Activated CD4-positive, alpha-beta memory T cell treated with anti-CD3 and anti-CD28 coated beads for 36 hours (primary cell): ENCODE measurements at regions not wholly inside any gene's neighbourhood (a gene's known extent, or its start where the extent isn't known, plus 50 kb on each side); places are given as distances from the start of the nearest gene placed in this dataset.
"Not testable (repeated sequence)": the region's sequence is repeated elsewhere in the genome, so short reads cannot be mapped to it uniquely, and the experiment has no call there.

Experiments
- CTCF ChIA-PET: fragments of 350-600 bp; sonication (Branson Sonifier 250); formaldehyde crosslinking; loops from one replicate; lab custom pipeline; 2021; ENCODE audit warnings: antibody characterized with exemption, inconsistent platforms; lab: Charles Lee
- POLR2A ChIA-PET: fragments of 350-600 bp; sonication (Branson Sonifier 250); formaldehyde crosslinking; loops from one replicate; lab custom pipeline; 2021; ENCODE audit warnings: antibody characterized with exemption; lab: Charles Lee
- DNase-seq: peaks from one replicate; pipeline ENCODE4 v3.0.0-alpha.2; 2020
- H3K27ac Mint-ChIP-seq: one replicate; pipeline ENCODE4 v1.8.0; 2021; ENCODE audit warnings: mixed read lengths
- H3K27me3 Mint-ChIP-seq: one replicate; pipeline ENCODE4 v1.8.0; 2021; ENCODE audit warnings: mixed read lengths
- H3K36me3 Mint-ChIP-seq: one replicate; pipeline ENCODE4 v1.8.0; 2021; ENCODE audit warnings: mixed read lengths
- H3K4me1 Mint-ChIP-seq: one replicate; pipeline ENCODE4 v1.8.0; 2021; ENCODE audit warnings: low read depth, mixed read lengths
- H3K4me3 Mint-ChIP-seq: one replicate; pipeline ENCODE4 v1.8.0; 2021; ENCODE audit warnings: mild to moderate bottlenecking, mixed read lengths
- H3K9me3 Mint-ChIP-seq: one replicate; pipeline ENCODE4 v1.8.0; 2021; ENCODE audit warnings: mixed read lengths
- intact Hi-C: fragments of 100-400 bp; cut with micrococcal nuclease; formaldehyde crosslinking; loops from one replicate; pipeline ENCODE4 v1.15.1; 2023

DNA sequence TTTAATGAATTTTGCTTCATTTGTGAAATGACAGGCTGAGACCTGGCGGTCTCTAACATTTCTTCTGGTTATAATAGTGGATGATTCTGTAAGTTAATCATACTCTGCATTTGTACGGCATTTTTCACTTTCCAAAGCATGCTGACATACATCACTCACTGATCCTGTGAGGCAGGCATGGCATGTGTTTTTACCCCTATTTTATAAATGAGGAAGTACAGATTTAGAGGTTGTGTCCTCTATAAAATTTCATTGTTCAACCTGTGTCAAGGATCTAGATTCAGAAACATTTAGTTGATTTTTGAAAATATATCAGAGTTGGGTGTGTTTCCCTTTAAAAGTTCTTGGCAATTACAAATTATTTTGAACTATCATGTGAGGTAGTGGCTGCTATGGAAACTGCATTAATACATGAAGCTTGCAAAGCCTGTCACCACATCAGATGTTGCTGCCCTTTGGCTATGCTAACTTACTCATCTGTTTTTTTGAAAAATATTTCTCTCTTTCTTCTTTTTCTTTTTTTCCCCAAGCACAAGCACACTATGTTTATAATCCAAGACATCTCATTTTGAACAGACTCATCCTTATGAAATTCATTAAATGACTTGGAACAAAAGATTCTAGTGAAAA is 172.7 kb downstream of the GNAI1 start:
- no peak for DNase-seq
- H3K36me3 Mint-ChIP-seq, result no peaks in the 10 kb centered on the region
- no peaks in the 10 kb centered on the region for H3K4me1 Mint-ChIP-seq
- no peaks in the 10 kb centered on the region for H3K27me3 Mint-ChIP-seq
- ChIA-PET POLR2A (no interaction called here), CTCF (no interaction called here)
- no peak overlapping the region for H3K27ac Mint-ChIP-seq
- no peak overlapping the region for H3K4me3 Mint-ChIP-seq
- intact Hi-C loops, result no loop called here
- H3K9me3 Mint-ChIP-seq, result peaks cover 11% of the 10 kb centered on the region

DNA sequence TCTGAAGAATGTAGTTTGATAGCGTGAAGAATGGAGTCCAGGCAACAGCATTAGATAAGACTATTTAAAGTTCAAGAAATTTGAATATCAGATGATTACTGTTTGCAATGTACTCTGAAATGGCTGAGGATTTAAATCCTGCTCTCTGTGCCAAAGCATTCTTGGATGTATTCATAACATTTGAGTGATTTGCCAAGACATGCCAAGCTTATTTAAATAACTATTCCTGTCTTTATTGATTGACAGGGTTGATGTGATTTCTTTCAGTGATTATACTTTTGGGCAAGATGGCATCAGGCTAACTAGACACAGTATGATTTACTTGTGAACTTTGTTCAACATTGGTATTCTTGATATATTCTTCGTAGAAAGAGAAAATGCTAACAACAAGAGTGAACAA is 168.7 kb downstream of the GNAI1 start:
- Mint-ChIP-seq H3K27ac (no peak overlapping the region), H3K27me3 (no peaks in the 10 kb centered on the region), H3K9me3 (peaks cover 7% of the 10 kb centered on the region), H3K4me3 (no peak overlapping the region), H3K4me1 (no peaks in the 10 kb centered on the region), H3K36me3 (no peaks in the 10 kb centered on the region)
- ChIA-PET POLR2A (no interaction called here), CTCF (no interaction called here)
- intact Hi-C loops, result no loop called here
- DNase-seq, result no peak

GRCh38 chr7:80302636-80303035 is 168.0 kb downstream of the GNAI1 start:
- no peak for DNase-seq
- Mint-ChIP-seq H3K4me3 (no peak overlapping the region), H3K36me3 (no peaks in the 10 kb centered on the region), H3K27me3 (no peaks in the 10 kb centered on the region), H3K27ac (no peak overlapping the region), H3K4me1 (no peaks in the 10 kb centered on the region), H3K9me3 (peaks cover 7% of the 10 kb centered on the region)
- ChIA-PET CTCF (no interaction called here), POLR2A (interaction anchor here (0.7 kb wide), 1 partner anchor 15 kb away, joined by 4 read pairs; no protein-coding TSS in a partner anchor)
- intact Hi-C loops, result no loop called here

DNA sequence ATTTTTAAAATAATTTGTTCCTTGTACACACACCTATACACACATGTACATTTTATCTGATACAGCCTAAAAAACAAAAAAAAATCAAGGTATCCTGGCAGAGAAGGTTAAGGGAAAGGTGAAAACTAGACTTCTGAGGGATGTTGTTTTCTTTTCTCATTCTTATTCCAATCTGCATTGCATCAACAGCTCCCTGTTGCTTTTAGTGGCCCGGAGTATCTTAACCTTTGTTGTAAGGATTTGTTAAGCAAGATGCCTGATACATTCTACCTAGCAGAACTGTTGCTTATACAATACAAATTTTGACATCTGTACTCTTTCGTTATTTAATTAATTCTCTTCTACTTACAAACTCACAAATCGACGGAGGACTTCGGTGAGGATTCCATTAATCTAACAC is 167.4 kb downstream of the GNAI1 start:
- ChIA-PET CTCF (no interaction called here), POLR2A (interaction anchor here (0.7 kb wide), 1 partner anchor 15 kb away, joined by 4 read pairs; no protein-coding TSS in a partner anchor)
- Mint-ChIP-seq H3K9me3 (peaks cover 13% of the 10 kb centered on the region), H3K27me3 (no peaks in the 10 kb centered on the region), H3K4me1 (no peaks in the 10 kb centered on the region), H3K36me3 (no peaks in the 10 kb centered on the region), H3K27ac (no peak overlapping the region), H3K4me3 (no peak overlapping the region)
- no peak for DNase-seq
- intact Hi-C loops, result no loop called here

DNA sequence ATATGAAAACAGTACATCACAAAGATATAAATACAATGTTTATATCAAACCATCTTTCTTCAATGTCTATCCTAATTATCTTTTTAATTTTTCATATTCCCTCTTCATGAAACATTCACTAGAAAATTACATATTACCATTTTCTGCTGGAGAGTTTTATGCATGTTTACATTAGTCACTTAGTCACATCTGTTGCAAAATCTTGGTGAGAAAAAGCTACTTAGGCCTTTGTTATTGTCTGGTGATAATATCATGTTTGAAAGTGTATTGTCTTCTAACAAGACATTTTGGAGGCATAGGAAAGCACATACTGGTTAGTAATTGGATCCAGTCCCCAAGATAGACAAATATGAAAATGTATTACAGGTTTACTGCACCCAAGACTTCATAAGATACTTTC is 163.6 kb downstream of the GNAI1 start:
- ChIA-PET CTCF (no interaction called here), POLR2A (no interaction called here)
- no peaks in the 10 kb centered on the region for H3K4me1 Mint-ChIP-seq
- no peaks in the 10 kb centered on the region for H3K36me3 Mint-ChIP-seq
- no peaks in the 10 kb centered on the region for H3K27me3 Mint-ChIP-seq
- H3K9me3 Mint-ChIP-seq, result peaks cover 27% of the 10 kb centered on the region
- intact Hi-C loops, result no loop called here
- H3K27ac Mint-ChIP-seq, result no peak overlapping the region
- no peak overlapping the region for H3K4me3 Mint-ChIP-seq
- DNase-seq, result no peak

- intact Hi-C loops, result no loop called here
- Mint-ChIP-seq H3K27ac (no peak overlapping the region), H3K4me3 (no peak overlapping the region), H3K36me3 (no peaks in the 10 kb centered on the region), H3K27me3 (no peaks in the 10 kb centered on the region), H3K9me3 (peaks cover 40% of the 10 kb centered on the region), H3K4me1 (no peaks in the 10 kb centered on the region)
- CTCF ChIA-PET, result no interaction called here
- POLR2A ChIA-PET, result no interaction called here
- DNase-seq, result no peak
These were observed 159.7 kb downstream of the GNAI1 start for GRCh38 chr7:80294346-80294745.

- peaks cover 40% of the 10 kb centered on the region for H3K9me3 Mint-ChIP-seq
- POLR2A ChIA-PET, DNase-seq, intact Hi-C loops, H3K4me1 Mint-ChIP-seq, H3K4me3 Mint-ChIP-seq, CTCF ChIA-PET, H3K27ac Mint-ChIP-seq, H3K27me3 Mint-ChIP-seq, H3K36me3 Mint-ChIP-seq: not testable (repeated sequence)
These were observed 158.0 kb downstream of the GNAI1 start for GRCh38 chr7:80292634-80293033.

DNA sequence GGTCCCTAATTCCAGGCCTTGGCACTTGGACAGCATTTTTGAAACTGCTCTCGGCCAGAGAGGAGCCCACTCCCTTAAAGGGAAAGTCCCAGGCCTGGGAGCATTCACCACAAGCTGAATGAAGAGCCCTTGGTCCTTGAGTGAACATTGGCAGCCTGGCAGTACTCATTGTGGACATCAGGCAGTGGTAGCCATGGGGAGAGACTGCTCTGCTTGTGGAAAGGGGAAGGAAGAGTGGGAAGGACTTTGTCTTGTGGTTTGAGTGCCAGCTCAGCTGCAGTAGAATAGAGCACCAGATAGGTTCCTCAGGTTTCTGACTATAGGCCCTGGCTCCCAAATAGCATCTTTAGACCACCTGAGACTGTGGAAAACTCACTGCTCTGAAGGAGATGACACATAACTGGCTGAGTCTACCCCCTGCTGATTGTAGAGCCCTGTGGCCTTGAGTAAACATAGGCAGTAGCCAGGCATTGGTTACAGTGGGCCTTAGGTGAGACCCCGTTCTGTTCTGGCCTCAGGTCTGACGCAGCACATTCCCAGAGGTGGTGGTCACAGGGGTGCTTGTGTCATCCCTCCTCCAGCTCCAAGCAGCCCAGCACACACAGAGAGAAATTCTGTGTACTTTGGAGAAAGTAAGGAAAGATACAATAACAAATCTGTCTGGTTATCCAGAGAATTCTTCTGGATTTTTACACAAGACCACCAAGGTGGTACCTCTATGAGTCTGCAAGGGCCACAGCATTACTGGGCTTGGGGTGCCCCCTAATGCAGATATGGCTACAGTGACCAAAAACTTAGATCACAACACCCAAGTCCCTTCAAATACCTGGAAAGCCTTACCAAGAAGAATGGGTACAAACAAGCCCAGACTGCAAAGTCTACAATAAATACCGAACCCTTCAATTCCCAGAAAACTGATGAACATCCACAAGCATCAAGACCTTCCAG is 153.8 kb downstream of the GNAI1 start:
- POLR2A ChIA-PET, result no interaction called here
- CTCF ChIA-PET, result no interaction called here
- intact Hi-C loops, result no loop called here
- Mint-ChIP-seq H3K27me3 (no peaks in the 10 kb centered on the region), H3K4me3 (no peak overlapping the region), H3K36me3 (no peaks in the 10 kb centered on the region), H3K27ac (no peak overlapping the region), H3K4me1 (no peaks in the 10 kb centered on the region), H3K9me3 (peaks cover 20% of the 10 kb centered on the region)
- no peak for DNase-seq

DNA sequence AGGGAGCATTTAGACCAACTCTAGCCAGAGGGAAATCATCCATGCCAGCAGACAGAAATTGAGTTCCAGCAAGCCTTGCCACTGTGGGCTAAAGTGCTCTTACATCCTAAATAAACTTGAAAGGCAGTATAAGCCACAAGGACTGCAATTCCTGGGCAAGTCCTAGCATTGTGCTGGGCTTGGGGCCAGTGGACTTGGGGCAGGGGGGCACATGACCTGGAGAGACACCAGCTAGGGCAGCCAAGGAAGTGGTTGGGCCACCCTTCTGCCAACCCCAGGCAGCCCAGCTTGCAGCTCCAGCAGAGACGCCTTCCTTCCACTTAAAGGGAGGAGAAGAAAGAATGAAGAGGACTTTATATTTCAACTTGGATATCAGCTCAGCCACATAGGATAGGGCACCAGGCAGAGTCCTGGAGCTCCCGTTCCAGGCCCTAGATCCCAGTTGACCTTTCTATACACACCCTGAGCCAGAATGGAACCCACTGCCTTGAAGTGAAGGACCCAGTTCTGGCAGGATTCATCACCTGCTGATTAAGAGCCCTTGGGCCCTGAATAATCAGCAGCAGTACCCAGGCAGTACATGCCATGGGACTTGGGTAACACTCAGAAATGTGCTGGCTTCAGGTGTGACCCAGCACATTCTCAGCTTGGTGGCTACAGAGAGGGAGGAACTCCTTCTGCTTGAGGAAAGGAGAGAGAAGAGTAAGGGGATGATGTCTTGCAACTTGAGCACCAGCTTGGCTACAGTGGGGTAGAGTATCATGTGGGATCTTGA is 153.0 kb downstream of the GNAI1 start:
- ChIA-PET CTCF (no interaction called here), POLR2A (no interaction called here)
- no peak for DNase-seq
- Mint-ChIP-seq H3K27me3 (no peaks in the 10 kb centered on the region), H3K36me3 (no peaks in the 10 kb centered on the region), H3K27ac (no peak overlapping the region), H3K9me3 (peaks cover 13% of the 10 kb centered on the region), H3K4me1 (no peaks in the 10 kb centered on the region), H3K4me3 (no peak overlapping the region)
- intact Hi-C loops, result no loop called here

DNA sequence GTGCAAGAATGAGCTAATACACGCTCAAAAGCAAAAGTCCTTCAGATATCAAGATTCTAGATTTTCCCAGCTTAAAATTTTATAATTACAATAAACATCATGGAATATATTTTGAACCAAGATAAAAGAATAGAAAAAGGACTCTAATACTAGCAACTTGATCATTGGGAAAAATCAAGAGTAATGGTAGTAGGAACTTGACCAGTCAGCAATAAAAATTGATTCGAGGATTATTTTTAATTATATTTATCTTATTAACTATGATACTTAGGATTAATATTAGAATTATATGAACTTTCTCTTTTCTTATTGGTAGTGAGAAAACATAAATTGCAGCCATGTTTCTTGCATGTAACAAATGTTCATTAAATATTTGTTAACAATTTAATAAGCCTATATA is 152.0 kb downstream of the GNAI1 start:
- ChIA-PET POLR2A (no interaction called here), CTCF (no interaction called here)
- H3K4me3 Mint-ChIP-seq, result no peak overlapping the region
- H3K9me3 Mint-ChIP-seq, result peaks cover 13% of the 10 kb centered on the region
- H3K36me3 Mint-ChIP-seq, result no peaks in the 10 kb centered on the region
- no peaks in the 10 kb centered on the region for H3K4me1 Mint-ChIP-seq
- H3K27me3 Mint-ChIP-seq, result no peaks in the 10 kb centered on the region
- H3K27ac Mint-ChIP-seq, result no peak overlapping the region
- DNase-seq, result no peak
- intact Hi-C loops, result no loop called here

- ChIA-PET POLR2A (no interaction called here), CTCF (no interaction called here)
- Mint-ChIP-seq H3K36me3 (no peaks in the 10 kb centered on the region), H3K9me3 (peaks cover 5% of the 10 kb centered on the region), H3K27ac (no peak overlapping the region), H3K27me3 (no peaks in the 10 kb centered on the region), H3K4me1 (no peaks in the 10 kb centered on the region), H3K4me3 (no peak overlapping the region)
- DNase-seq, result no peak
- intact Hi-C loops, result no loop called here
These were observed 150.2 kb downstream of the GNAI1 start for GRCh38 chr7:80284855-80285254.

DNA sequence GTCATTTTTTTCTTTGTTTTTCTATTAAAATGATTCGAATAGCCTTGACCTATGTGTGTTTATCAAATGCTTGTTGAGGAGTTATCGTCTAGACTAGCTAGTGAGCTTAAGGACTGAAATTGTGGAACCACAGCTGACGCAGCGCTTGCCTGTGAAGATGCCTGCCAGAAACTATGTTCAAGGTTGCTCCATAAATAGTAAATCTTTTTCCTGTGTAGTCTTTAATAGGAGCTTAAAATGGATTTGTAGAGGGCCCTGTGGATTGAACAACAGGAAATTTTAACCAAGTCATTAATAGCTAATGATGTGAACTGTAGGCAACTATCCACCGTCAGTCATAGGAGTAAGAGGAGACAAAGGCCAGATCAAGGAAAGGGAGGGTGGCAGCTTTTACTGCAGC is 145.1 kb downstream of the GNAI1 start:
- ChIA-PET CTCF (no interaction called here), POLR2A (no interaction called here)
- intact Hi-C loops, result loop anchor here (10.0 kb wide), 1 partner anchor 65 kb away; no protein-coding TSS in a partner anchor
- Mint-ChIP-seq H3K36me3 (no peaks in the 10 kb centered on the region), H3K9me3 (peaks cover 6% of the 10 kb centered on the region), H3K27me3 (no peaks in the 10 kb centered on the region), H3K4me3 (no peak overlapping the region), H3K4me1 (no peaks in the 10 kb centered on the region), H3K27ac (no peak overlapping the region)
- DNase-seq, result no peak
